ENCODE measurements at regions not wholly inside any gene's neighbourhood (a gene's known extent, or its start where the extent isn't known, plus 50 kb on each side); places are given as distances from the start of the nearest gene placed in this dataset.

DNA sequence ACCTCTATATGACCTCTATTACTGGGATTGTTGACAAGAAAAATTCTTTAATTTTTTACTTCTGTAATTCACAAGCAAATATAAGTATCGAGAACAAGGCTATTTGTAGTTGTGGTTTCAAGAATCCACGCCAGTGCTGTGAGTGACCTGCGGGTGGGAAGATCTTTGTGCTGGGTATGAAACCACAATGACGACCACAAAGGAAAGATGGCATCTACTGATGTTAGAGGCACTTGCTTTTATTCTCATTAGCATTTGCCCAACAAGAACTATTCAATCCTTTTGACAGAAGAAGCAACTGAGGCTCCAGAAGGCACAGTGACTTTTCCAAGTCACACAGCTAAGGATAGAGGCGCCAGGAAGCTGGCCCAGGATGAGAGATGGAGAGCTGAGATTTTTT, 1054.9 kb downstream of the TBC1D22A start:
- intact Hi-C loops (cut with DNase I), result no loop called here
- no peaks in the 10 kb centered on the region for H3K4me1 ChIP-seq
- WGBS, 3 donors, result 81 to 90% (median 88%) methylated on average over 5 of the region's 5 CpGs
- TF ChIP-seq, protein P1, sequence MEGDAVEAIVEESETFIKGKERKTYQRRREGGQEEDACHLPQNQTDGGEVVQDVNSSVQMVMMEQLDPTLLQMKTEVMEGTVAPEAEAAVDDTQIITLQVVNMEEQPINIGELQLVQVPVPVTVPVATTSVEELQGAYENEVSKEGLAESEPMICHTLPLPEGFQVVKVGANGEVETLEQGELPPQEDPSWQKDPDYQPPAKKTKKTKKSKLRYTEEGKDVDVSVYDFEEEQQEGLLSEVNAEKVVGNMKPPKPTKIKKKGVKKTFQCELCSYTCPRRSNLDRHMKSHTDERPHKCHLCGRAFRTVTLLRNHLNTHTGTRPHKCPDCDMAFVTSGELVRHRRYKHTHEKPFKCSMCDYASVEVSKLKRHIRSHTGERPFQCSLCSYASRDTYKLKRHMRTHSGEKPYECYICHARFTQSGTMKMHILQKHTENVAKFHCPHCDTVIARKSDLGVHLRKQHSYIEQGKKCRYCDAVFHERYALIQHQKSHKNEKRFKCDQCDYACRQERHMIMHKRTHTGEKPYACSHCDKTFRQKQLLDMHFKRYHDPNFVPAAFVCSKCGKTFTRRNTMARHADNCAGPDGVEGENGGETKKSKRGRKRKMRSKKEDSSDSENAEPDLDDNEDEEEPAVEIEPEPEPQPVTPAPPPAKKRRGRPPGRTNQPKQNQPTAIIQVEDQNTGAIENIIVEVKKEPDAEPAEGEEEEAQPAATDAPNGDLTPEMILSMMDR (IDR thresholded peaks at IDR 0.05), result no peak
- ATAC-seq (no peak), DNase-seq (no peak)
- H3K27me3 ChIP-seq (ENCODE audit: insufficient read depth in 3 of 3, low read length in 2 of 3), result peaks cover 0 to 5% (median 0%) of the 10 kb centered on the region in 3 donors
- no peaks in the 10 kb centered on the region for H3K36me3 ChIP-seq (ENCODE audit: insufficient read depth in 1 of 2, low read depth in 1 of 2)
- peaks cover 12% of the 10 kb centered on the region for H3K9me3 ChIP-seq
- H3K27ac ChIP-seq, result no peak overlapping the region
- no peak overlapping the region for H3K4me3 ChIP-seq

GRCh38 chr22:47816863-47817210, 1054.4 kb downstream of the TBC1D22A start:
- 66 to 69% (median 68%) methylated on average over 9 of the region's 9 CpGs for WGBS, 3 donors
- TF ChIP-seq, protein P1 (IDR thresholded peaks at IDR 0.05), result no peak

GRCh38 chr22:47816121-47816862, 1053.8 kb downstream of the TBC1D22A start:
- 70 to 76% (median 75%) methylated on average over 16 of the region's 16 CpGs for WGBS, 3 donors
- peaks cover 0 to 5% (median 0%) of the 10 kb centered on the region in 3 donors for H3K27me3 ChIP-seq (ENCODE audit: insufficient read depth in 3 of 3, low read length in 2 of 3)
- intact Hi-C loops (cut with DNase I), result no loop called here
- no peak overlapping the region for H3K4me3 ChIP-seq
- no peak overlapping the region for H3K27ac ChIP-seq
- ATAC-seq (no peak), DNase-seq (no peak)
- H3K4me1 ChIP-seq, result no peaks in the 10 kb centered on the region
- TF ChIP-seq, protein P1 (IDR thresholded peaks at IDR 0.05), result no peak
- H3K9me3 ChIP-seq, result peaks cover 10% of the 10 kb centered on the region
- H3K36me3 ChIP-seq (ENCODE audit: insufficient read depth in 1 of 2, low read depth in 1 of 2), result no peaks in the 10 kb centered on the region

More at GRCh38 chr22:47816863-47817210, 1054.4 kb downstream of the TBC1D22A start:
- Histone ChIP-seq H3K27ac (no peak overlapping the region), H3K9me3 (peaks cover 12% of the 10 kb centered on the region), H3K4me3 (no peak overlapping the region), H3K27me3 (ENCODE audit: insufficient read depth in 3 of 3, low read length in 2 of 3) (peaks cover 0 to 5% (median 0%) of the 10 kb centered on the region in 3 donors), H3K36me3 (ENCODE audit: insufficient read depth in 1 of 2, low read depth in 1 of 2) (no peaks in the 10 kb centered on the region), H3K4me1 (no peaks in the 10 kb centered on the region)
- ATAC-seq (no peak), DNase-seq (no peak)
- intact Hi-C loops (cut with DNase I), result no loop called here

DNA sequence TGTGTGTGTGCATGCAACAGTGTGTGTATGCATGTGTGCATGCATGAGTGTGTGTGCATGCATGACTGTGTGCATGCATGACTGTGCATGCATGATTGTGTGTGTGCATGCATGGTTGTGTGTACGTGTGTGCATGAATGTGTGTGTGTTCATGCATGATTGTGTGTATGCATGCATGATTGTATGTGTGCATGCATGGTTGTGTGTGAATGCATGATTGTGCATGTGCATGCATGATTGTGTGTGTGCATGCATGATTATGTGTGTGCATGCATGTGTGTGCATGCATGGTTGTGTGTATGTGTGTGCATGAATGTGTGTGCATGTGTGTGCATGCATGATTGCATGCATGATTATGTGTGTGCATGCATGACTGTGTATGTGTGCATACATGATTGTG, 1052.0 kb downstream of the TBC1D22A start:
- no peak for DNase-seq
- H3K27me3 ChIP-seq (ENCODE audit: insufficient read depth in 3 of 3, low read length in 2 of 3), result peaks cover 0 to 2% (median 0%) of the 10 kb centered on the region in 3 donors
- 96 to 100% (median 99%) methylated on average over 1 of the region's 1 CpG for WGBS, 3 donors
- H3K9me3 ChIP-seq, result peaks cover 7% of the 10 kb centered on the region
- no peaks in the 10 kb centered on the region for H3K36me3 ChIP-seq (ENCODE audit: insufficient read depth in 1 of 2, low read depth in 1 of 2)
- H3K4me1 ChIP-seq, result no peaks in the 10 kb centered on the region
- no peak for ATAC-seq
- TF ChIP-seq, protein P1 (IDR thresholded peaks at IDR 0.05), result no peak
- intact Hi-C loops (cut with DNase I), result no loop called here
- H3K4me3 ChIP-seq, result no peak overlapping the region
- no peak overlapping the region for H3K27ac ChIP-seq

- Histone ChIP-seq H3K27ac (no peak overlapping the region), H3K9me3 (peaks cover 7% of the 10 kb centered on the region), H3K4me1 (no peaks in the 10 kb centered on the region), H3K4me3 (no peak overlapping the region), H3K36me3 (ENCODE audit: insufficient read depth in 1 of 2, low read depth in 1 of 2) (no peaks in the 10 kb centered on the region), H3K27me3 (ENCODE audit: insufficient read depth in 3 of 3, low read length in 2 of 3) (no peaks in the 10 kb centered on the region)
- DNase-seq, result no peak
- no peak for ATAC-seq
- intact Hi-C loops (cut with DNase I), result no loop called here
- 75 to 82% (median 77%) methylated on average over 14 to 16 of the region's 16 CpGs for WGBS, 3 donors
- TF ChIP-seq, protein P1 (IDR thresholded peaks at IDR 0.05), result no peak
Observed at GRCh38 chr22:47813661-47814060, 1051.2 kb downstream of the TBC1D22A start.

Measured in psoas muscle (tissue), 7 donors.